Ovary (tissue), 3 donors: ENCODE measurements at regions not wholly inside any gene's neighbourhood (a gene's known extent, or its start where the extent isn't known, plus 50 kb on each side); places are given as distances from the start of the nearest gene placed in this dataset.

Experiments used
- CTCF ChIP-seq, 3 donors: fragments of 450-650 bp in 2 of 3; fragments of 200-600 bp in 1 of 3; IDR thresholded peaks; one replicate each; pipeline versions ENCODE4 v1.5.1 to v1.8.0; 2016 to 2022; ENCODE audit warnings: antibody characterized with exemption in 3 of 3, mild to moderate bottlenecking in 1 of 3
- POLR2A ChIP-seq: fragments of 450-650 bp; IDR thresholded peaks from one replicate; pipeline ENCODE4 v1.6.1; 2017; ENCODE audit warnings: antibody characterized with exemption, mild to moderate bottlenecking, moderate library complexity
- donor health status: DM: no; HTN: no; CAD: no.

- TF ChIP-seq POLR2A (no peak), CTCF (IDR thresholded peaks at IDR 0.05) (no peak)
Measured at GRCh38 chr3:33975463-33975862, 177.0 kb downstream of the PDCD6IP start.
